Smooth muscle cell (in vitro differentiated cells): ENCODE measurements at regions not wholly inside any gene's neighbourhood (a gene's known extent, or its start where the extent isn't known, plus 50 kb on each side); places are given as distances from the start of the nearest gene placed in this dataset.

Source experiments
- DNase-seq: peaks from one replicate; lab custom pipeline; 2025; ENCODE audit not compliant: unreplicated experiment; lab: John Stamatoyannopoulos, UW
- H2AFZ ChIP-seq: fragments of 200-600 bp; sonication (generic); 2 replicates; pipeline ENCODE4 v1.6.0; 2016; ENCODE audit warnings: antibody characterized with exemption, low read depth, mild to moderate bottlenecking
- H3F3A ChIP-seq: fragments of 200-600 bp; sonication (generic); 2 replicates; pipeline ENCODE4 v1.6.0; 2017; ENCODE audit warnings: antibody characterized with exemption, low read depth
- H3K27ac ChIP-seq: fragments of 200-600 bp; sonication (generic); 2 replicates; pipeline ENCODE4 v1.5.1; 2016; ENCODE audit warnings: low read depth, mild to moderate bottlenecking
- H3K27me3 ChIP-seq: fragments of 200-600 bp; sonication (generic); 2 replicates; pipeline ENCODE4 v1.6.1; 2016; ENCODE audit warnings: low read depth, mild to moderate bottlenecking
- H3K36me3 ChIP-seq: fragments of 200-600 bp; sonication (generic); 2 replicates; pipeline ENCODE4 v1.5.1; 2016; ENCODE audit warnings: low read depth
- H3K4me1 ChIP-seq: fragments of 200-600 bp; sonication (generic); 2 replicates; pipeline ENCODE4 v1.5.1; 2016; ENCODE audit warnings: low read depth
- H3K4me2 ChIP-seq: fragments of 200-600 bp; sonication (generic); 2 replicates; pipeline ENCODE4 v1.6.0; 2016; ENCODE audit warnings: mild to moderate bottlenecking
- H3K4me3 ChIP-seq: fragments of 200-600 bp; sonication (generic); 2 replicates; pipeline ENCODE4 v1.5.1; 2016; ENCODE audit warnings: mild to moderate bottlenecking
- H3K79me2 ChIP-seq: fragments of 200-600 bp; sonication (generic); 2 replicates; pipeline ENCODE4 v1.6.0; 2016; ENCODE audit warnings: low read depth, mild to moderate bottlenecking
- H3K9ac ChIP-seq: fragments of 200-600 bp; sonication (generic); 2 replicates; pipeline ENCODE4 v1.6.0; 2016; ENCODE audit warnings: low read depth
- H3K9me3 ChIP-seq: fragments of 200-600 bp; sonication (generic); replicated peaks from 2 replicates; pipeline ENCODE4 v1.5.1; 2016; ENCODE audit warnings: low read depth
- H4K20me1 ChIP-seq: fragments of 200-600 bp; sonication (generic); 2 replicates; pipeline ENCODE4 v1.6.0; 2016; ENCODE audit warnings: low read depth
- WGBS: methylation state at CpG from one replicate; pipeline ENCODE4 v1.1.7; 2016; ENCODE audit warnings: low lambda C conversion rate; 5-methylcytosine and 5-hydroxymethylcytosine counted together
- TF ChIP-seq, protein P1 (sequence below): fragments of 200-600 bp; sonication (generic); IDR thresholded peaks from 2 replicates; pipeline ENCODE4 v1.5.1; 2017; ENCODE audit warnings: borderline replicate concordance, mild to moderate bottlenecking, antibody characterized with exemption; ENCODE audit not compliant: insufficient read depth, poor library complexity, severe bottlenecking

DNA sequence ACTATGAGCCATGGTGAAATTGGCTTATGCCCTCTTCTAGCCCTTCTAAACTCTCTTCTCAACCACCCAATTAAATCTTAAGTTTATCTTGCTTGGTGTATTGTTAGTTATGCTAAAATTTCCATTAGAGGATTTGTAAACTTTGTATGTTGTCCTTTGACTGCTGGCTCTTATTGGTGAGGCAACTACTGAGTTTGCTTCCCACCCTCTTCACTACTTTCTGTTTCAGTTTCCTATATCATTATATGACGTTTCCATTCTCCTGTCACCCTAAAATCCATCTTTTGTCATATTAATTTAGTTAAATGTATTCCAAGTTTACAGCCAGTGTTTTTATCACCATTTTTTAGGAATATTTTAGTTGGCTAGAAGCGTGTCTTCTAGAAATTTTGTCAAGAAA lies 80.9 kb upstream of the VWC2 start:
- WGBS, result 90% methylated on average over 2 of the region's 2 CpGs

DNA sequence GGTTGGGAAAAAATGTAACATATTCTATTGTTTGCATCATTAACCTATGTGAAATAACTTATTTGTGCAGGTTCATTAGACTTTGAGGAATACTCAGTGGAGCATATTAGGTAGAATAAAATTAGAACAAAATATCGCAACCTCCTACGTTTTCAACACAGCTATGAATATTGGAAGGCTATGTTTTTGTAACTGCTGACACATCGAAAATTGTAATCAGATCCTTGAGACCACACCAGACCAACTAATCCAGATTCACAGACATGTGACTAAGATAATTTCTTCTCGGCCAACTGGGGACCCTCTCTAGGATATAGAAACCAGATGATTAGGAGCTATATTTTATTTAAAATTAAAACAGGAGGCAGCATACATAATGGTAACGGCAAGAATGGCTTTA lies 77.5 kb upstream of the VWC2 start:
- Histone ChIP-seq H3K4me3 (no peak overlapping the region), H3K9ac (no peak overlapping the region), H3K4me2 (no peak overlapping the region), H3F3A (no peaks in the 10 kb centered on the region), H3K4me1 (no peaks in the 10 kb centered on the region), H3K27ac (no peak overlapping the region), H3K79me2 (no peaks in the 10 kb centered on the region), H4K20me1 (no peaks in the 10 kb centered on the region), H3K36me3 (no peaks in the 10 kb centered on the region), H3K27me3 (no peaks in the 10 kb centered on the region), H2AFZ (no peak overlapping the region), H3K9me3 (no peaks in the 10 kb centered on the region)
- WGBS, result 93% methylated on average over 5 of the region's 5 CpGs
- no peak for DNase-seq
- TF ChIP-seq, protein P1, sequence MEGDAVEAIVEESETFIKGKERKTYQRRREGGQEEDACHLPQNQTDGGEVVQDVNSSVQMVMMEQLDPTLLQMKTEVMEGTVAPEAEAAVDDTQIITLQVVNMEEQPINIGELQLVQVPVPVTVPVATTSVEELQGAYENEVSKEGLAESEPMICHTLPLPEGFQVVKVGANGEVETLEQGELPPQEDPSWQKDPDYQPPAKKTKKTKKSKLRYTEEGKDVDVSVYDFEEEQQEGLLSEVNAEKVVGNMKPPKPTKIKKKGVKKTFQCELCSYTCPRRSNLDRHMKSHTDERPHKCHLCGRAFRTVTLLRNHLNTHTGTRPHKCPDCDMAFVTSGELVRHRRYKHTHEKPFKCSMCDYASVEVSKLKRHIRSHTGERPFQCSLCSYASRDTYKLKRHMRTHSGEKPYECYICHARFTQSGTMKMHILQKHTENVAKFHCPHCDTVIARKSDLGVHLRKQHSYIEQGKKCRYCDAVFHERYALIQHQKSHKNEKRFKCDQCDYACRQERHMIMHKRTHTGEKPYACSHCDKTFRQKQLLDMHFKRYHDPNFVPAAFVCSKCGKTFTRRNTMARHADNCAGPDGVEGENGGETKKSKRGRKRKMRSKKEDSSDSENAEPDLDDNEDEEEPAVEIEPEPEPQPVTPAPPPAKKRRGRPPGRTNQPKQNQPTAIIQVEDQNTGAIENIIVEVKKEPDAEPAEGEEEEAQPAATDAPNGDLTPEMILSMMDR, result no peak

More for the DNA sequence above, 80.9 kb upstream of the VWC2 start:
- Histone ChIP-seq H3K36me3 (no peaks in the 10 kb centered on the region), H3K4me3 (no peak overlapping the region), H3K9ac (no peak overlapping the region), H3K4me2 (no peak overlapping the region), H3K4me1 (no peaks in the 10 kb centered on the region), H3K27me3 (no peaks in the 10 kb centered on the region), H2AFZ (no peak overlapping the region), H3K9me3 (no peaks in the 10 kb centered on the region), H3K79me2 (no peaks in the 10 kb centered on the region), H3K27ac (no peak overlapping the region), H4K20me1 (no peaks in the 10 kb centered on the region), H3F3A (no peaks in the 10 kb centered on the region)
- TF ChIP-seq, protein P1, result no peak
- no peak for DNase-seq

DNA sequence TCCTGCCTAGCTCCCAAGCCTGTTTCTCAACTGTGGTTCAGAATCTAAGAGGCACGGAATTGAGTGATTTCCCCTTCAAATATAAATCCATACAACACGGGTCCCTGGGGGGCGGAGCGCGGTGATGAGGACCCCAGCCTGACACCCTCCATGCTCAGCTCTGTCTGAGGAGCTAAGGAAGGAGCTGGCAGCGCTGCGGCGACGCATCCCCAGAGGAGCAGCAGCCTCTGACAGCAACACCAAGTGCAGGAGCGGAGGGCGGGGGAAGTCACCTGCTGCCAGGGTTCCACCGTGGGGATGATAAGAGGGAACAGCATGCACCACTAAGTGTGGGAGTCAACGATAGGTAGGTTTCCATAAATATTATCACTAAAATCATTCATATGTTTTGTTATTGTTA lies 72.6 kb upstream of the VWC2 start:
- Histone ChIP-seq H3K9me3 (no peaks in the 10 kb centered on the region), H4K20me1 (no peaks in the 10 kb centered on the region), H3F3A (no peaks in the 10 kb centered on the region), H3K79me2 (no peaks in the 10 kb centered on the region), H3K4me3 (no peak overlapping the region), H3K27ac (no peak overlapping the region), H3K27me3 (no peaks in the 10 kb centered on the region), H3K9ac (no peak overlapping the region), H2AFZ (no peak overlapping the region), H3K36me3 (no peaks in the 10 kb centered on the region), H3K4me1 (no peaks in the 10 kb centered on the region), H3K4me2 (no peak overlapping the region)
- 94% methylated on average over 13 of the region's 13 CpGs for WGBS
- no peak for DNase-seq
- TF ChIP-seq, protein P1, result no peak

DNA sequence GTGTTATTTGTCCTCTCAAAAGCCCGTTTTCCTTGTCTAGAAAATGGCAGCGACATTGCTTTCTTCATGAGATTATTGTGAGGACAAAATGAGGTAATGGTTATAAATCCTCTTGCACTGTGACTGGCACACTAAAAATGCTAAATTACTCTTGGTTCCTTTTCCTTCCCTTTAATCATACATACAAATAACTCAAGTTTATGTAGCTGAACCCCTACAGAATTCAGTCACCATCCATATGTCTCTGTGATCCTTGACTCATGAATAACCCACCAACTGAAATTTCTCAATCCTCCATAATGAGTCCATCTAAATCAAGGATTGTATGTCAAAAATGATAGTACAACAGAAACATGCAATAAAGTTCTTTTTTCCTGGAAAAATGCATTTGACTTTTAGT lies 71.3 kb upstream of the VWC2 start:
- TF ChIP-seq, protein P1, result no peak
- Histone ChIP-seq H3K4me3 (no peak overlapping the region), H3K4me2 (no peak overlapping the region), H2AFZ (no peak overlapping the region), H3K79me2 (no peaks in the 10 kb centered on the region), H4K20me1 (no peaks in the 10 kb centered on the region), H3K27ac (no peak overlapping the region), H3K27me3 (no peaks in the 10 kb centered on the region), H3K36me3 (no peaks in the 10 kb centered on the region), H3F3A (no peaks in the 10 kb centered on the region), H3K4me1 (no peaks in the 10 kb centered on the region), H3K9ac (no peak overlapping the region), H3K9me3 (no peaks in the 10 kb centered on the region)
- 88% methylated on average over 2 of the region's 2 CpGs for WGBS
- no peak for DNase-seq
